Ishikawa (cell line): ENCODE measurements at regions not wholly inside any gene's neighbourhood (a gene's known extent, or its start where the extent isn't known, plus 50 kb on each side); places are given as distances from the start of the nearest gene placed in this dataset.

ENCODE experiments used
- CEBPB ChIP-seq: IDR thresholded peaks from 2 replicates; pipeline ENCODE4 v1.6.1; 2012
- CREB1 ChIP-seq: IDR thresholded peaks from 2 replicates; pipeline ENCODE4 v1.6.1; 2012; ENCODE audit warnings: low read depth
- EGR1 ChIP-seq: IDR thresholded peaks from 2 replicates; pipeline ENCODE4 v1.6.1; 2012
- EP300 ChIP-seq: IDR thresholded peaks from 2 replicates; pipeline ENCODE4 v1.6.1; 2012; ENCODE audit warnings: borderline replicate concordance
- FOXM1 ChIP-seq: IDR thresholded peaks from 2 replicates; pipeline ENCODE4 v1.6.1; 2012; ENCODE audit warnings: low read depth, borderline replicate concordance
- NFIC ChIP-seq: IDR thresholded peaks from 2 replicates; pipeline ENCODE4 v1.6.1; 2012
- RAD21 ChIP-seq: IDR thresholded peaks from 2 replicates; pipeline ENCODE4 v1.6.1; 2012; ENCODE audit warnings: low read depth
- TAF1 ChIP-seq: IDR thresholded peaks from 2 replicates; pipeline ENCODE4 v1.6.1; 2012; ENCODE audit warnings: low read depth, mild to moderate bottlenecking
- TCF12 ChIP-seq: IDR thresholded peaks from 2 replicates; pipeline ENCODE4 v1.6.1; 2012; ENCODE audit warnings: low read depth
- TEAD4 ChIP-seq: IDR thresholded peaks from 2 replicates; pipeline ENCODE4 v1.6.1; 2012
- YY1 ChIP-seq: IDR thresholded peaks from 2 replicates; pipeline ENCODE4 v1.6.1; 2012; ENCODE audit warnings: low read depth
- ZBTB7A ChIP-seq: IDR thresholded peaks from 2 replicates; pipeline ENCODE4 v1.6.1; 2012; ENCODE audit warnings: low read depth
- TF ChIP-seq, protein P1 (sequence below): IDR thresholded peaks from 2 replicates; pipeline ENCODE4 v1.6.1; 2012
- TF ChIP-seq, protein P2 (sequence below): IDR thresholded peaks from 2 replicates; pipeline ENCODE4 v1.6.1; 2012; ENCODE audit warnings: low read depth, mild to moderate bottlenecking
- TF ChIP-seq, protein P3 (sequence below): IDR thresholded peaks from 2 replicates; pipeline ENCODE4 v1.6.1; 2012

DNA sequence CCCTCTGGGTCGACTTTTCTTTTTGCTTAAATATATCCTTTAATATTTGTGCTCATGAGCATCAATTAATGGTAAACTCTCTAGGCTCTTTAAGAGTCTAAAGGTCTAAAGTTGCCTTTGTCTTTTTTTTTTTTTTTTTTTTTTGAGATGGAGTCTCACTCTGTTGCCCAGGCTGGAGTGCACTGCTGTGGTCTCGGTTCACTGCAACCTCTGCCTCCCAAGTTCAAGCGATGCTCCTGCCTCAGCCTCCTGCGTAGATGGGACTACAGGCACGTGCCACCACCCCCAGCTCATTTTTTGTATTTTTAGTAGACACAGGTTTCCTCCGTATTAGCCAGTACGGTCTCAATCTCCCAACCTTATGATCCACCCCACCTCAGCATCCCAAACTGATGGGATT lies 122.0 kb upstream of the TMEM170B start:
- TF ChIP-seq ZBTB7A (no peak), CEBPB (no peak), FOXM1 (no peak), RAD21 (no peak), EGR1 (no peak), EP300 (no peak), TEAD4 (no peak), CREB1 (no peak), YY1 (no peak), TCF12 (no peak), TAF1 (no peak), NFIC (no peak)
- TF ChIP-seq, protein P1, sequence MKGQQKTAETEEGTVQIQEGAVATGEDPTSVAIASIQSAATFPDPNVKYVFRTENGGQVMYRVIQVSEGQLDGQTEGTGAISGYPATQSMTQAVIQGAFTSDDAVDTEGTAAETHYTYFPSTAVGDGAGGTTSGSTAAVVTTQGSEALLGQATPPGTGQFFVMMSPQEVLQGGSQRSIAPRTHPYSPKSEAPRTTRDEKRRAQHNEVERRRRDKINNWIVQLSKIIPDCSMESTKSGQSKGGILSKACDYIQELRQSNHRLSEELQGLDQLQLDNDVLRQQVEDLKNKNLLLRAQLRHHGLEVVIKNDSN: no peak
- TF ChIP-seq, protein P2, sequence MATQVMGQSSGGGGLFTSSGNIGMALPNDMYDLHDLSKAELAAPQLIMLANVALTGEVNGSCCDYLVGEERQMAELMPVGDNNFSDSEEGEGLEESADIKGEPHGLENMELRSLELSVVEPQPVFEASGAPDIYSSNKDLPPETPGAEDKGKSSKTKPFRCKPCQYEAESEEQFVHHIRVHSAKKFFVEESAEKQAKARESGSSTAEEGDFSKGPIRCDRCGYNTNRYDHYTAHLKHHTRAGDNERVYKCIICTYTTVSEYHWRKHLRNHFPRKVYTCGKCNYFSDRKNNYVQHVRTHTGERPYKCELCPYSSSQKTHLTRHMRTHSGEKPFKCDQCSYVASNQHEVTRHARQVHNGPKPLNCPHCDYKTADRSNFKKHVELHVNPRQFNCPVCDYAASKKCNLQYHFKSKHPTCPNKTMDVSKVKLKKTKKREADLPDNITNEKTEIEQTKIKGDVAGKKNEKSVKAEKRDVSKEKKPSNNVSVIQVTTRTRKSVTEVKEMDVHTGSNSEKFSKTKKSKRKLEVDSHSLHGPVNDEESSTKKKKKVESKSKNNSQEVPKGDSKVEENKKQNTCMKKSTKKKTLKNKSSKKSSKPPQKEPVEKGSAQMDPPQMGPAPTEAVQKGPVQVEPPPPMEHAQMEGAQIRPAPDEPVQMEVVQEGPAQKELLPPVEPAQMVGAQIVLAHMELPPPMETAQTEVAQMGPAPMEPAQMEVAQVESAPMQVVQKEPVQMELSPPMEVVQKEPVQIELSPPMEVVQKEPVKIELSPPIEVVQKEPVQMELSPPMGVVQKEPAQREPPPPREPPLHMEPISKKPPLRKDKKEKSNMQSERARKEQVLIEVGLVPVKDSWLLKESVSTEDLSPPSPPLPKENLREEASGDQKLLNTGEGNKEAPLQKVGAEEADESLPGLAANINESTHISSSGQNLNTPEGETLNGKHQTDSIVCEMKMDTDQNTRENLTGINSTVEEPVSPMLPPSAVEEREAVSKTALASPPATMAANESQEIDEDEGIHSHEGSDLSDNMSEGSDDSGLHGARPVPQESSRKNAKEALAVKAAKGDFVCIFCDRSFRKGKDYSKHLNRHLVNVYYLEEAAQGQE: no peak
- TF ChIP-seq, protein P3, sequence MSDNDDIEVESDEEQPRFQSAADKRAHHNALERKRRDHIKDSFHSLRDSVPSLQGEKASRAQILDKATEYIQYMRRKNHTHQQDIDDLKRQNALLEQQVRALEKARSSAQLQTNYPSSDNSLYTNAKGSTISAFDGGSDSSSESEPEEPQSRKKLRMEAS: no peak

DNA sequence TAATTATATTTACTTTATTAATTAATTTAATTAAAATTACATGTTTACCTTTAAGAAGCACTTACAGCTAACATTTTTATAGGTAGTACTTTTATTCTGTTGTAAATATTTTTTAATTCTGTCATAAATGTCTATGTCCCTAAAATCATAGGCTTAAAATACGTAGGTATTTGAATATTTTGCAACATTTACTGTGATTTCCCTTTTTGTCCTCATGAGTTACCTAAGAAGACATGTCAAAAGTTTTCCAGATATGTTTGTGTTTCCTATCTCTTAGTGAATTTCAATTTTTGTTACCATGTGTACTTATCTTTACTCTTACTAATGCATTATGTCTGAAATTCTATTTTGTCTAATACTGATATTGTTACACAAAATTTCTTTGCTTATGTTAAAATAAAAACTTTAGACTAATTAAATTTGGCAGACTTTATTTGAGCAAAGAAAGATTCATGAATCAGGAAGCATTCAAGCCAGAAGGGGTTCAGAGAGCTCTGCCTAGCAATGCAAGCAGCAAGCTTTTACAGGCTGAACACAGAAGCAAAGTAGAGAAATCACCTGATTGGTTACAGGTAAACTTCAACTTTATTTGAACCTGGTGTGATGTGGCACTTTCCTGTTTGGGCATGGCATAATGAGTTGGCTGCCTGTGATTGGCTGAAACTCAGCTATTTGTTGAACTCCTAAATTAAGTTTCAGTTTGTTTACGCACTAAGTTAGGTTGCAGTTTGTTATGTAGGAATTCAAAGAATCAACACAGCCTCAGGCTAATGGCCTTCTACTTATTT lies 123.2 kb upstream of the TMEM170B start:
- TF ChIP-seq FOXM1: peak; percentile 24; the same call in 1 of the 2 replicates
- TF ChIP-seq ZBTB7A: no peak

DNA sequence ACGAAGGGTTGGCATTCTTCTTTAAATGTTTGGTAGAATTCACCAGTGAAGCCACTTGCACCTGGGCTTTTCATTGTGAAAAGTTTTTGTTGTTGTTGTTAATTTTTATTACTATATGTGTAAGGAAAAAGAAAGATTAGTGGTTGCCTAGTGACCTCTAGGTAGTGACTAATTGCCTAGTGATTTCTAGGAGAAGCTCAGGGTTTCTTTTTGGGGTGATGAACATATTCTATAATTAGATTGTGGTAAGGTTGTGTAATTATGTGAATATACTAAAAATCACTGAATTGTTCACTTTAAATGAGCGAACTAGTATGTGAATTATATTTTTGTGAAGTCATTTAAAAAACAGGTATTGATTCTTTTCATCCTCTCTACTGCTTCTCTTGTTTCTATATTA lies 123.8 kb upstream of the TMEM170B start:
- TF ChIP-seq, protein P3: no peak
- TF ChIP-seq EGR1 (no peak), EP300 (no peak)

DNA sequence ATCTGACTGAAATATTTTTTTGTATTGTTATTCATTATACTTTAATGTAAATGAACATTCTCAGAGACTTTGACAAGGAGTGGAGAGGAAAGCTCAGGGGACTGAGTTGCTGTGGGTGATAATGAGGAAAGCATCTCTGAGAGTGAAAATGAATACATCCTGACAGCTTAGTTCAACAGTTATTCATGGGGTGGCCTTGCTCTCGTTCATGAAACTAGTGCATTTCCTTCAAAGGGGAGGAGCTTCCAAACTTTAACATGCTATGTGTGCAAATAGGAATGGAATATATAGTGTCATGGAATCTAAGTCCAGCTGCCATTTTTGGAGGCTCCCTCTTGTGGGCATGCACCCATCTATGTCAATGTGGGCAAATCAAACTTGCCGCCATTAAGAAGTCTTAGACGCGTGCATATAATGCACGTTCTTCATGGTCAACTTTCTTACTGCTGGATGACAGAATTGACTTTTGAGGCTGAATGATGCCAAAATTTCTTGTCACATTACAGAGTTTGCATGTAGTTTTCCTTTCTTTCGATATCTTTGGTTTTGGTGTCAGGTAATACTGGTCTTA lies 124.3 kb upstream of the TMEM170B start:
- peak; percentile 53; the same call in 1 of the 2 replicates for TF ChIP-seq YY1
- TF ChIP-seq, protein P1: no peak

DNA sequence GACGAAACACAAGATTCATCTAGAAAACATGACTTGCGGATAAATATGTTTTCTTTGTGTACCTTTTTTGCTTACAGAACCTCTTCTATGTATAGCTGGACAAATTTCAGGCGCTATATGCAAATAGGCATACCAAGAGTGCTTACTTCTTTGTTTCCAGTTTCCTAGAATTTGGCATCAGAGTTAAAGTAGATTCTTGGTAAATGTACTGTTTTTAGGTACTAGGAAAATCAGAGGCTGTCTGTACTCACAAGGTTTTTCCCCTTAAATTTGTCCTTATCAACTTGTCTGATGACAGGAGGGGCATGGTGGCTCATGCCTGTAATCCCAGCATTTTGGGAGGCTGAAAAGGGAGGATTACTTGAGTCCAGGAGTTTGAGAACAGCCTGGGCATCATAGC lies 124.9 kb upstream of the TMEM170B start:
- TF ChIP-seq EGR1: no peak
- TF ChIP-seq ZBTB7A: no peak
- TF ChIP-seq, protein P1: no peak
- TF ChIP-seq RAD21: no peak

DNA sequence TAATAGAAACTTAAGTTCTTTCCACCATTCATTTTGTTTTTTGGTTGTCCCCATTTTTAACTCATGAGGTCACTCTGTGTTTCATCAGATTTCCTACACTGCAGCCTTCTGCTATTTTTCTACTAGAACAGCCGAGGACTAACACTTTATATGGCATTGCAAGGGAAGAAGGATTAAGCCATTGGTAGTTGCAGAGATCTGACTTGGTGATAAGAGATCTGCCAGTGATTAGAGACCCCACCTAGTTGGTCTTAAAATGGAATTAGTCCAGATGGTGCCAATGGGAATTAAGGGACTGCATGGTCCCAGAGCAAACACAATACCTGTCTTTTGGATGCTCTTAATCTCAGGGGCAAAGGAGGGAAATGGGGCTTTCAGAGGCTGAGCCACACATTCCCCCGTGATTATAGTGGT lies 125.5 kb upstream of the TMEM170B start:
- peak; percentile 84 for TF ChIP-seq TEAD4
- peak; percentile 98 for TF ChIP-seq EP300
- peak; percentile 96 for TF ChIP-seq FOXM1
- no peak for TF ChIP-seq YY1
- TF ChIP-seq, protein P3: no peak
- no peak for TF ChIP-seq ZBTB7A
- TF ChIP-seq CREB1: no peak
- 0 out of 2 replicates have a peak, but pooled peaks have one; percentile 2 for TF ChIP-seq CEBPB
- peak; percentile 18; the same call in 1 of the 2 replicates for TF ChIP-seq RAD21
- TF ChIP-seq, protein P2: no peak
- TF ChIP-seq EGR1: no peak
- TF ChIP-seq, protein P1: no peak
- TF ChIP-seq NFIC: peak; percentile 87
- no peak for TF ChIP-seq TAF1
- TF ChIP-seq TCF12: peak; percentile 95
